Neural progenitor cell (in vitro differentiated cells): ENCODE measurements at regions not wholly inside any gene's neighbourhood (a gene's known extent, or its start where the extent isn't known, plus 50 kb on each side); places are given as distances from the start of the nearest gene placed in this dataset.

ENCODE experiments used
- DNase-seq: peaks from one replicate; pipeline ENCODE4 v3.0.0-alpha.2; 2016; ENCODE audit warnings: low spot score
- H2AFZ ChIP-seq: fragments of 200-600 bp; sonication (generic); replicated peaks from 2 replicates; pipeline ENCODE4 v1.6.1; 2016; ENCODE audit warnings: antibody characterized with exemption
- H3F3A ChIP-seq: fragments of 200-600 bp; sonication (generic); 2 replicates; pipeline ENCODE4 v1.6.1; 2016; ENCODE audit warnings: antibody characterized with exemption, low read depth
- H3K27ac ChIP-seq: fragments of 200-600 bp; sonication (generic); 2 replicates; pipeline ENCODE4 v1.5.1; 2016; ENCODE audit warnings: mild to moderate bottlenecking
- H3K27me3 ChIP-seq: fragments of 200-600 bp; sonication (generic); 2 replicates; pipeline ENCODE4 v1.6.1; 2016; ENCODE audit warnings: mild to moderate bottlenecking, moderate library complexity
- H3K36me3 ChIP-seq: fragments of 200-600 bp; sonication (generic); 2 replicates; pipeline ENCODE4 v1.5.1; 2016
- H3K4me1 ChIP-seq: fragments of 200-600 bp; sonication (generic); 2 replicates; pipeline ENCODE4 v1.6.1; 2016; ENCODE audit warnings: mixed run types
- H3K4me2 ChIP-seq: fragments of 200-600 bp; sonication (generic); 2 replicates; pipeline ENCODE4 v1.6.1; 2016
- H3K4me3 ChIP-seq: fragments of 200-600 bp; sonication (generic); 2 replicates; pipeline ENCODE4 v1.5.1; 2016
- H3K79me2 ChIP-seq: fragments of 200-600 bp; sonication (generic); 2 replicates; pipeline ENCODE4 v1.6.1; 2016; ENCODE audit warnings: low read depth
- H3K9ac ChIP-seq: fragments of 200-600 bp; sonication (generic); 2 replicates; pipeline ENCODE4 v1.6.1; 2016
- H3K9me3 ChIP-seq: fragments of 200-600 bp; sonication (generic); 2 replicates; pipeline ENCODE4 v1.5.1; 2016; ENCODE audit warnings: low read depth
- H4K20me1 ChIP-seq: fragments of 200-600 bp; sonication (generic); 2 replicates; pipeline ENCODE4 v1.6.1; 2016; ENCODE audit warnings: low read depth
- H3K27ac Mint-ChIP-seq: 3 replicates; pipeline ENCODE4 v1.8.0; 2021; ENCODE audit warnings: mixed read lengths
- H3K27me3 Mint-ChIP-seq: 2 replicates; pipeline ENCODE4 v1.8.0; 2022; ENCODE audit warnings: low read depth, mild to moderate bottlenecking, inconsistent platforms, moderate library complexity, mixed read lengths; ENCODE audit not compliant: insufficient read depth
- H3K36me3 Mint-ChIP-seq: 3 replicates; pipeline ENCODE4 v1.8.0; 2021; ENCODE audit warnings: mixed read lengths
- H3K4me1 Mint-ChIP-seq: 3 replicates; pipeline ENCODE4 v1.8.0; 2021; ENCODE audit warnings: mixed read lengths
- H3K4me3 Mint-ChIP-seq: 3 replicates; pipeline ENCODE4 v1.8.0; 2021; ENCODE audit warnings: mild to moderate bottlenecking, moderate library complexity, mixed read lengths
- H3K9me3 Mint-ChIP-seq: 3 replicates; pipeline ENCODE4 v1.8.0; 2020; ENCODE audit warnings: mixed read lengths
- EZH2 ChIP-seq: fragments of 200-600 bp; sonication (generic); IDR thresholded peaks from 2 replicates; pipeline ENCODE4 v1.6.1; 2017; ENCODE audit warnings: antibody characterized with exemption, mild to moderate bottlenecking, moderate library complexity
- EZH2phosphoT487 ChIP-seq: fragments of 200-600 bp; sonication (generic); IDR thresholded peaks from 2 replicates; pipeline ENCODE4 v1.6.1; 2017; ENCODE audit warnings: antibody characterized with exemption
- TF ChIP-seq, protein P1 (sequence below): fragments of 200-600 bp; sonication (generic); IDR thresholded peaks from 2 replicates; pipeline ENCODE4 v1.5.1; 2017; ENCODE audit warnings: antibody characterized with exemption, mild to moderate bottlenecking

DNA sequence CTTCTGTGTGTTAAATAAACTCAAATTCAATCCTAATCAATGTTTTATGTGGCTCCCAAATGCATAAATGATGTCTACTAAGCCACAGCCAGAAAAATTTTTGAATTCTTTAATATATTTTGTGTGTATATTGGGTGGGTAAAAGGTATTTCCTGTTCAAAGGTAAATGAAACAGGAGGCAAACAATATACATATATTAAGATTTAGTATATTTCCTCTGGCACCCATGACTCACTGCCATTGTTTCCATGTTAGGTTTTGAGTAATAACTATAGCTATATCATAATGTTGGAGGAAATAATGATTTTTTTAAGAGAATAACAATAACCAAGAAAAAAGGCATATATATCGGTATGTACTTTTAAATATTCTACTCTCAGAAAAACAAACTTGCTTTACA, 1071.9 kb upstream of the CDH10 start:
- no peaks in the 10 kb centered on the region for H3F3A ChIP-seq
- H3K4me1 Mint-ChIP-seq: no peaks in the 10 kb centered on the region
- H3K4me3 Mint-ChIP-seq: no peak overlapping the region
- H3K4me3 ChIP-seq: no peak overlapping the region
- no peaks in the 10 kb centered on the region for H3K27me3 Mint-ChIP-seq
- no peak overlapping the region for H2AFZ ChIP-seq
- no peak overlapping the region for H3K27ac ChIP-seq
- H3K4me2 ChIP-seq: no peak overlapping the region
- H3K4me1 ChIP-seq: peaks cover 11% of the 10 kb centered on the region
- DNase-seq: no peak
- no peaks in the 10 kb centered on the region for H3K36me3 ChIP-seq
- H3K36me3 Mint-ChIP-seq: no peaks in the 10 kb centered on the region
- no peaks in the 10 kb centered on the region for H4K20me1 ChIP-seq
- H3K27ac Mint-ChIP-seq: no peak overlapping the region
- H3K9me3 ChIP-seq: no peaks in the 10 kb centered on the region
- no peak for TF ChIP-seq EZH2
- TF ChIP-seq, protein P1, sequence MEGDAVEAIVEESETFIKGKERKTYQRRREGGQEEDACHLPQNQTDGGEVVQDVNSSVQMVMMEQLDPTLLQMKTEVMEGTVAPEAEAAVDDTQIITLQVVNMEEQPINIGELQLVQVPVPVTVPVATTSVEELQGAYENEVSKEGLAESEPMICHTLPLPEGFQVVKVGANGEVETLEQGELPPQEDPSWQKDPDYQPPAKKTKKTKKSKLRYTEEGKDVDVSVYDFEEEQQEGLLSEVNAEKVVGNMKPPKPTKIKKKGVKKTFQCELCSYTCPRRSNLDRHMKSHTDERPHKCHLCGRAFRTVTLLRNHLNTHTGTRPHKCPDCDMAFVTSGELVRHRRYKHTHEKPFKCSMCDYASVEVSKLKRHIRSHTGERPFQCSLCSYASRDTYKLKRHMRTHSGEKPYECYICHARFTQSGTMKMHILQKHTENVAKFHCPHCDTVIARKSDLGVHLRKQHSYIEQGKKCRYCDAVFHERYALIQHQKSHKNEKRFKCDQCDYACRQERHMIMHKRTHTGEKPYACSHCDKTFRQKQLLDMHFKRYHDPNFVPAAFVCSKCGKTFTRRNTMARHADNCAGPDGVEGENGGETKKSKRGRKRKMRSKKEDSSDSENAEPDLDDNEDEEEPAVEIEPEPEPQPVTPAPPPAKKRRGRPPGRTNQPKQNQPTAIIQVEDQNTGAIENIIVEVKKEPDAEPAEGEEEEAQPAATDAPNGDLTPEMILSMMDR: no peak
- TF ChIP-seq EZH2phosphoT487: no peak
- no peaks in the 10 kb centered on the region for H3K79me2 ChIP-seq
- no peak overlapping the region for H3K9ac ChIP-seq
- no peaks in the 10 kb centered on the region for H3K9me3 Mint-ChIP-seq
- H3K27me3 ChIP-seq: no peaks in the 10 kb centered on the region

DNA sequence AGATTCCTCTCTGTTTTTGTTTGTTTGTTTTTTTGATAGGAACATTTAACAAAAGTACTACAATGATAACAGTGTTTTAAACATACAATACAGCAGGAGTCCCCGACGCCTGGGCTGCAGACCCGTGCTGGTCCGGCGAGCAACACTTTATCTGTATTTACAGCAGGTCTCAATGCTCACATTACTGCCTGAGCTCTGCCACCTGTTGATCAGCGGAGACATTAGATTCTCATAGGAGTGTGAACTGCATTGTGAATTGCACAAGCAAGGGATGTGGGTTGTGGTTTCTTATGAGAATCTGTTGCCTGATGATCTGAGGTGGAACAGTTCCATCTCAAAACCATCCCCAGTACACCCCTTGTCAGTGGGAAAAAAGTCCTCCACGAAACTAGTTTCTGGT, 1068.5 kb upstream of the CDH10 start:
- Histone ChIP-seq H3K79me2 (no peaks in the 10 kb centered on the region), H3K27ac (no peak overlapping the region), H3K4me3 (no peak overlapping the region), H3K36me3 (no peaks in the 10 kb centered on the region), H3K27me3 (no peaks in the 10 kb centered on the region), H3F3A (no peaks in the 10 kb centered on the region), H3K4me1 (peaks cover 11% of the 10 kb centered on the region), H4K20me1 (no peaks in the 10 kb centered on the region), H3K9ac (no peak overlapping the region), H2AFZ (peak overlapping the region; percentile 65), H3K9me3 (no peaks in the 10 kb centered on the region), H3K4me2 (no peak overlapping the region)
- peak; percentile 31 for DNase-seq
- H3K27ac Mint-ChIP-seq: no peak overlapping the region
- H3K27me3 Mint-ChIP-seq: no peaks in the 10 kb centered on the region
- H3K4me1 Mint-ChIP-seq: no peaks in the 10 kb centered on the region
- H3K4me3 Mint-ChIP-seq: no peak overlapping the region
- H3K9me3 Mint-ChIP-seq: no peaks in the 10 kb centered on the region
- TF ChIP-seq EZH2 (no peak), EZH2phosphoT487 (no peak)
- TF ChIP-seq, protein P1: peak; percentile 30
- H3K36me3 Mint-ChIP-seq: no peaks in the 10 kb centered on the region

DNA sequence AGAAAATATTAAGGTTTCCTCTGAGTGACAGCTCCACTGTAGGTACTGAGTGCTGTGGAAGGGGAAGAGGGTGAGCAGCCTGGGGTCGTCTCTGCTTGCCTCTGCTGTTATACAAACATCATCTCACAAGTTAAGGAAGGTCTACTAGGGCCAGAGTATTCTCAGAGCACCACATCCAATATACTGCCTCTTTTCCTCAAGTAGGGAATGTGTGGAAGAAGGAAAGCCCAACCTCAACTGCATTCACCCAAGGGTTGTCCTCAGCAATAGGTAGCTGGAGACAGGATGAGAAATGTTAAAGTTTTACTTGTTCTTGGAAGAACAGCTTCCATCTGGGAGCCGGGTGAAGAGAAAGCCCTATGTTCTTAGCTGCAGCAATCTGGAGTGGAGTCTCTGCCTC, 1062.3 kb upstream of the CDH10 start:
- Histone ChIP-seq H4K20me1 (no peaks in the 10 kb centered on the region), H3K9ac (no peak overlapping the region), H3K4me1 (no peaks in the 10 kb centered on the region), H3K27me3 (no peaks in the 10 kb centered on the region), H3K79me2 (no peaks in the 10 kb centered on the region), H3K27ac (no peak overlapping the region), H2AFZ (peak overlapping the region; percentile 81), H3K36me3 (no peaks in the 10 kb centered on the region), H3K9me3 (no peaks in the 10 kb centered on the region), H3F3A (no peaks in the 10 kb centered on the region), H3K4me2 (no peak overlapping the region), H3K4me3 (no peak overlapping the region)
- Mint-ChIP-seq H3K4me1 (no peaks in the 10 kb centered on the region), H3K9me3 (no peaks in the 10 kb centered on the region), H3K27ac (no peak overlapping the region), H3K27me3 (no peaks in the 10 kb centered on the region), H3K4me3 (no peak overlapping the region), H3K36me3 (no peaks in the 10 kb centered on the region)
- DNase-seq: no peak
- TF ChIP-seq, protein P1: no peak
- TF ChIP-seq EZH2 (no peak), EZH2phosphoT487 (no peak)

DNA sequence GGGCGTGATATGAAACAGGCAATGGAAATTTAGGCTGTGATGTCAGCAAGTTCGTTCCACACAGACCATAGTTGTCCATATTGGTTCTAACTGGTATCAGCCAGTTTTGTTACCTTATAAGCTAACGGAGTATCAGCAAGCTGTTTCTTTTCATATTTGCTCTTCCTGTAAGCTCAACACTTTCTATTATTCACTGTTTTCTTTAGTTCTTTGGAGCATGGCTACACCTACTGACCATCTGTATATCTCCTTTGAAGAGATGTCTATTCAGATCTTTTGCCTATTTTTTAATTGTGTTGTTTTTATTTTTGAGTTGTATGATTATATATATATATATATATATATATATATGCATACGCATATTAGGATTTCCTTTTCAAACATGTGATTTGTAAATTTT, 1057.2 kb upstream of the CDH10 start:
- no peak for TF ChIP-seq EZH2phosphoT487
- no peaks in the 10 kb centered on the region for H4K20me1 ChIP-seq
- no peaks in the 10 kb centered on the region for H3K9me3 ChIP-seq
- H2AFZ ChIP-seq: peak overlapping the region; percentile 57
- no peaks in the 10 kb centered on the region for H3K36me3 ChIP-seq
- no peaks in the 10 kb centered on the region for H3K36me3 Mint-ChIP-seq
- H3K27ac ChIP-seq: no peak overlapping the region
- H3K9me3 Mint-ChIP-seq: no peaks in the 10 kb centered on the region
- no peaks in the 10 kb centered on the region for H3K79me2 ChIP-seq
- H3K4me1 ChIP-seq: no peaks in the 10 kb centered on the region
- no peak overlapping the region for H3K9ac ChIP-seq
- no peak overlapping the region for H3K4me2 ChIP-seq
- H3F3A ChIP-seq: no peaks in the 10 kb centered on the region
- no peaks in the 10 kb centered on the region for H3K4me1 Mint-ChIP-seq
- no peak overlapping the region for H3K27ac Mint-ChIP-seq
- H3K27me3 ChIP-seq: no peaks in the 10 kb centered on the region
- no peak overlapping the region for H3K4me3 Mint-ChIP-seq
- no peak overlapping the region for H3K4me3 ChIP-seq
- no peaks in the 10 kb centered on the region for H3K27me3 Mint-ChIP-seq
- no peak for DNase-seq
